WTC11 (cell line): ENCODE measurements at regions not wholly inside any gene's neighbourhood (a gene's known extent, or its start where the extent isn't known, plus 50 kb on each side); places are given as distances from the start of the nearest gene placed in this dataset.

ENCODE experiments used
- ATAC-seq: fragments of 200-7000 bp; cut with Tn5 transposase; 2 replicates; pipeline ENCODE4 v1.10.0; 2021; ENCODE audit warnings: mild to moderate bottlenecking, moderate library complexity
- CTCF ChIA-PET: fragments of 300-600 bp; sonication (Branson Sonifier 250); formaldehyde crosslinking; loops from one replicate; lab custom pipeline; 2021; ENCODE audit warnings: antibody characterized with exemption; lab: Charles Lee
- POLR2A ChIA-PET: fragments of 350-600 bp; sonication (Branson Sonifier 250); formaldehyde crosslinking; loops from one replicate; lab custom pipeline; 2021; ENCODE audit warnings: antibody characterized with exemption; lab: Charles Lee
- DNase-seq: peaks from one replicate; pipeline ENCODE4 v3.0.0; 2021; ENCODE audit warnings: low spot score
- H3K27ac Mint-ChIP-seq: 2 replicates; pipeline ENCODE4 v1.8.0; 2021; ENCODE audit warnings: mixed read lengths
- H3K27me3 Mint-ChIP-seq: 2 replicates; pipeline ENCODE4 v1.8.0; 2021; ENCODE audit warnings: low read depth, mild to moderate bottlenecking, moderate library complexity, mixed read lengths
- H3K36me3 Mint-ChIP-seq: 2 replicates; pipeline ENCODE4 v1.8.0; 2021; ENCODE audit warnings: mixed read lengths
- H3K4me1 Mint-ChIP-seq: 2 replicates; pipeline ENCODE4 v1.8.0; 2022; ENCODE audit warnings: mixed read lengths
- H3K4me3 Mint-ChIP-seq: 2 replicates; pipeline ENCODE4 v1.8.0; 2021; ENCODE audit warnings: mild to moderate bottlenecking, moderate library complexity, mixed read lengths
- H3K9me3 Mint-ChIP-seq: 2 replicates; pipeline ENCODE4 v1.8.0; 2021; ENCODE audit warnings: mixed read lengths
- ATF1 ChIP-seq: sonication (generic); formaldehyde crosslinking; IDR thresholded peaks from 2 replicates; pipeline ENCODE4 v1.8.1; 2023; ENCODE audit warnings: mild to moderate bottlenecking, moderate library complexity, missing genetic modification reagents
- EMX1 ChIP-seq: fragments of 250-450 bp; sonication (Bioruptor Pico); IDR thresholded peaks from 2 replicates; pipeline ENCODE4 v1.8.0; 2021; ENCODE audit warnings: mild to moderate bottlenecking
- HMGA2 ChIP-seq: fragments of 250-450 bp; sonication (Bioruptor Pico); IDR thresholded peaks from 2 replicates; pipeline ENCODE4 v1.4.0; 2021; ENCODE audit warnings: mild to moderate bottlenecking, moderate library complexity
- JAZF1 ChIP-seq: fragments of 250-450 bp; sonication (Bioruptor Pico); IDR thresholded peaks from 2 replicates; pipeline ENCODE4 v1.9.0; 2021; ENCODE audit warnings: moderate library complexity, mild to moderate bottlenecking, inconsistent platforms
- JUN ChIP-seq: sonication (generic); formaldehyde crosslinking; IDR thresholded peaks from 2 replicates; pipeline ENCODE4 v1.8.0; 2023; ENCODE audit warnings: mild to moderate bottlenecking, missing genetic modification reagents
- NFE2L1 ChIP-seq: sonication (generic); formaldehyde crosslinking; IDR thresholded peaks from 2 replicates; pipeline ENCODE4 v1.8.1; 2023; ENCODE audit warnings: missing genetic modification reagents
- NFYB ChIP-seq: sonication (generic); formaldehyde crosslinking; conservative IDR thresholded peaks from 2 replicates; pipeline ENCODE4 v1.8.0; 2022; ENCODE audit warnings: low read depth, missing genetic modification reagents
- NR1H2 ChIP-seq: sonication (generic); formaldehyde crosslinking; IDR thresholded peaks from 2 replicates; pipeline ENCODE4 v1.9.0; 2021; ENCODE audit warnings: mild to moderate bottlenecking, moderate library complexity, missing genetic modification reagents
- NR2C2 ChIP-seq: sonication (generic); formaldehyde crosslinking; IDR thresholded peaks from 2 replicates; pipeline ENCODE4 v1.8.0; 2022; ENCODE audit warnings: mild to moderate bottlenecking, missing genetic modification reagents
- RORB ChIP-seq: fragments of 250-450 bp; sonication (Bioruptor Pico); IDR thresholded peaks from 2 replicates; pipeline ENCODE4 v1.9.0; 2021; ENCODE audit warnings: mild to moderate bottlenecking
- SMAD3 ChIP-seq: sonication (generic); formaldehyde crosslinking; IDR thresholded peaks from 2 replicates; pipeline ENCODE4 v1.8.0; 2022; ENCODE audit warnings: missing genetic modification reagents, mild to moderate bottlenecking, borderline replicate concordance
- SMAD4 ChIP-seq: sonication (generic); formaldehyde crosslinking; IDR thresholded peaks from 2 replicates; pipeline ENCODE4 v1.8.0; 2022; ENCODE audit warnings: mild to moderate bottlenecking, missing genetic modification reagents
- TEAD1 ChIP-seq: sonication (generic); formaldehyde crosslinking; IDR thresholded peaks from 2 replicates; pipeline ENCODE4 v1.8.0; 2022; ENCODE audit warnings: mild to moderate bottlenecking, missing genetic modification reagents
- ZNF317 ChIP-seq: sonication (generic); formaldehyde crosslinking; IDR thresholded peaks from 2 replicates; pipeline ENCODE4 v1.8.1; 2023; ENCODE audit warnings: low read depth, mild to moderate bottlenecking, moderate library complexity, missing genetic modification reagents, borderline replicate concordance
- TF ChIP-seq, protein P1 (sequence below): sonication (generic); formaldehyde crosslinking; IDR thresholded peaks from 2 replicates; pipeline ENCODE4 v1.8.0; 2022; ENCODE audit warnings: mild to moderate bottlenecking, missing genetic modification reagents
- TF ChIP-seq, protein P2 (sequence below): sonication (generic); formaldehyde crosslinking; IDR thresholded peaks from 2 replicates; pipeline ENCODE4 v1.8.0; 2022; ENCODE audit warnings: mild to moderate bottlenecking, missing genetic modification reagents
- TF ChIP-seq, protein P3 (sequence below): sonication (generic); formaldehyde crosslinking; IDR thresholded peaks from 2 replicates; pipeline ENCODE4 v1.8.1; 2023; ENCODE audit warnings: mild to moderate bottlenecking, missing genetic modification reagents, moderate library complexity
- TF ChIP-seq, protein P4 (sequence below): sonication (generic); formaldehyde crosslinking; IDR thresholded peaks from 2 replicates; pipeline ENCODE4 v1.8.0; 2022; ENCODE audit warnings: missing genetic modification reagents
- TF ChIP-seq, protein P5 (sequence below): sonication (generic); formaldehyde crosslinking; IDR thresholded peaks from 2 replicates; pipeline ENCODE4 v1.8.0; 2022; ENCODE audit warnings: mild to moderate bottlenecking, missing genetic modification reagents
- TF ChIP-seq, protein P6 (sequence below): sonication (generic); formaldehyde crosslinking; IDR thresholded peaks from 2 replicates; pipeline ENCODE4 v1.8.1; 2023; ENCODE audit warnings: mild to moderate bottlenecking, missing genetic modification reagents, borderline replicate concordance
- TF ChIP-seq, protein P7 (sequence below): sonication (generic); formaldehyde crosslinking; IDR thresholded peaks from 2 replicates; pipeline ENCODE4 v1.8.1; 2023; ENCODE audit warnings: mild to moderate bottlenecking, missing genetic modification reagents, moderate library complexity

DNA sequence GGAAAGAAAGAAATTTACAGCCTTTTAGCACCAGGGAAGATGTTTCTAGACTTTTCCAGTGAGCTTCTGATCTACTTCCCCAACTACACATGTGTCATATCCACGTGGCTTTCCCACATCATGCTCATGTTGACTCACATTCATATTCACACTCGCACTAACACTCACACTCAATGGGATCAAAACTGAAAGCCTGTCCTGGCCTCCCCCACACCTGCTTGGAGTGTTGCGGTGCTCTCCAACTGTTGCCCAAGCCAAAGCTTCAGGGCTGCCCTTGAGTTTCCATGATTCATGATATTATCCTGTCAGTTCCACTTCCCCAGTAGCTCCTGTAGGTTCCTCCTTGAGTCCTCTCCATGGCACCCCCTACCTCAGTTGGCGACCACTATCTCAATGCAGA is 444.4 kb downstream of the GATA3 start:
- POLR2A ChIA-PET, result interaction anchor here (0.7 kb wide), 1 partner anchor 9 kb away, joined by 3 read pairs; no protein-coding TSS in a partner anchor

DNA sequence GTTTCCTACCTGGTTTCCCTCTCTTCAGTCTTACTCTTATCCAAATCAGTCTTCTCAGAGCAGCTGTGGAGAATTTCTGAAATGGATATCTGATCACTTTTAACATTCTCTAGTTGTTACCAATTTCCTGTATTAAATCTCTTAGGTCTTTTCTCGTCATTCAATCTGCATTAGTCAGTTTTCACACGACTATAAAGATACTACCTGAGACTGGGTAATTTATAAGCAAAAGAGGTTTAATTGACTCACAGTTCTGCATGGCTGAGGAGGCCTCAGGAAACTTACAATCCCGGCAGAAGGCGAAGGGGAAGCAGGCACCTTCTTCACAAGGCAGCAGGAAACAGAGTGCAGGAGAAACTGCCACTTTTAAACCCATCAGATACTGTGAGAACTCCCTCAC is 444.8 kb downstream of the GATA3 start:
- ATAC-seq (no peak), DNase-seq (no peak)
- CTCF ChIA-PET, result interaction anchor here (0.7 to 1.5 kb wide), 3 partner anchors 14 to 627 kb away, joined by 3 to 7 read pairs (median 4); no protein-coding TSS in a partner anchor
- Mint-ChIP-seq H3K9me3 (no peaks in the 10 kb centered on the region), H3K4me1 (peaks cover 39% of the 10 kb centered on the region), H3K36me3 (no peaks in the 10 kb centered on the region), H3K4me3 (no peak overlapping the region), H3K27me3 (no peaks in the 10 kb centered on the region), H3K27ac (0 out of 2 replicates have a peak overlapping the region, but pooled peaks have one; percentile 6)
- no peak for TF ChIP-seq HMGA2
- no peak for TF ChIP-seq NR1H2
- TF ChIP-seq ATF1 (CRISPR knock-in tag), result no peak
- no peak for TF ChIP-seq NFYB
- TF ChIP-seq, protein P1, sequence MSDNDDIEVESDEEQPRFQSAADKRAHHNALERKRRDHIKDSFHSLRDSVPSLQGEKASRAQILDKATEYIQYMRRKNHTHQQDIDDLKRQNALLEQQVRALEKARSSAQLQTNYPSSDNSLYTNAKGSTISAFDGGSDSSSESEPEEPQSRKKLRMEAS (CRISPR knock-in tag), result no peak
- TF ChIP-seq, protein P2, sequence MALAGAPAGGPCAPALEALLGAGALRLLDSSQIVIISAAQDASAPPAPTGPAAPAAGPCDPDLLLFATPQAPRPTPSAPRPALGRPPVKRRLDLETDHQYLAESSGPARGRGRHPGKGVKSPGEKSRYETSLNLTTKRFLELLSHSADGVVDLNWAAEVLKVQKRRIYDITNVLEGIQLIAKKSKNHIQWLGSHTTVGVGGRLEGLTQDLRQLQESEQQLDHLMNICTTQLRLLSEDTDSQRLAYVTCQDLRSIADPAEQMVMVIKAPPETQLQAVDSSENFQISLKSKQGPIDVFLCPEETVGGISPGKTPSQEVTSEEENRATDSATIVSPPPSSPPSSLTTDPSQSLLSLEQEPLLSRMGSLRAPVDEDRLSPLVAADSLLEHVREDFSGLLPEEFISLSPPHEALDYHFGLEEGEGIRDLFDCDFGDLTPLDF (CRISPR knock-in tag), result no peak
- TF ChIP-seq RORB (CRISPR knock-in tag), result no peak
- TF ChIP-seq, protein P3, sequence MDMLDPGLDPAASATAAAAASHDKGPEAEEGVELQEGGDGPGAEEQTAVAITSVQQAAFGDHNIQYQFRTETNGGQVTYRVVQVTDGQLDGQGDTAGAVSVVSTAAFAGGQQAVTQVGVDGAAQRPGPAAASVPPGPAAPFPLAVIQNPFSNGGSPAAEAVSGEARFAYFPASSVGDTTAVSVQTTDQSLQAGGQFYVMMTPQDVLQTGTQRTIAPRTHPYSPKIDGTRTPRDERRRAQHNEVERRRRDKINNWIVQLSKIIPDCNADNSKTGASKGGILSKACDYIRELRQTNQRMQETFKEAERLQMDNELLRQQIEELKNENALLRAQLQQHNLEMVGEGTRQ (CRISPR knock-in tag), result no peak
- no peak for TF ChIP-seq SMAD4 (CRISPR knock-in tag)
- TF ChIP-seq, protein P4, sequence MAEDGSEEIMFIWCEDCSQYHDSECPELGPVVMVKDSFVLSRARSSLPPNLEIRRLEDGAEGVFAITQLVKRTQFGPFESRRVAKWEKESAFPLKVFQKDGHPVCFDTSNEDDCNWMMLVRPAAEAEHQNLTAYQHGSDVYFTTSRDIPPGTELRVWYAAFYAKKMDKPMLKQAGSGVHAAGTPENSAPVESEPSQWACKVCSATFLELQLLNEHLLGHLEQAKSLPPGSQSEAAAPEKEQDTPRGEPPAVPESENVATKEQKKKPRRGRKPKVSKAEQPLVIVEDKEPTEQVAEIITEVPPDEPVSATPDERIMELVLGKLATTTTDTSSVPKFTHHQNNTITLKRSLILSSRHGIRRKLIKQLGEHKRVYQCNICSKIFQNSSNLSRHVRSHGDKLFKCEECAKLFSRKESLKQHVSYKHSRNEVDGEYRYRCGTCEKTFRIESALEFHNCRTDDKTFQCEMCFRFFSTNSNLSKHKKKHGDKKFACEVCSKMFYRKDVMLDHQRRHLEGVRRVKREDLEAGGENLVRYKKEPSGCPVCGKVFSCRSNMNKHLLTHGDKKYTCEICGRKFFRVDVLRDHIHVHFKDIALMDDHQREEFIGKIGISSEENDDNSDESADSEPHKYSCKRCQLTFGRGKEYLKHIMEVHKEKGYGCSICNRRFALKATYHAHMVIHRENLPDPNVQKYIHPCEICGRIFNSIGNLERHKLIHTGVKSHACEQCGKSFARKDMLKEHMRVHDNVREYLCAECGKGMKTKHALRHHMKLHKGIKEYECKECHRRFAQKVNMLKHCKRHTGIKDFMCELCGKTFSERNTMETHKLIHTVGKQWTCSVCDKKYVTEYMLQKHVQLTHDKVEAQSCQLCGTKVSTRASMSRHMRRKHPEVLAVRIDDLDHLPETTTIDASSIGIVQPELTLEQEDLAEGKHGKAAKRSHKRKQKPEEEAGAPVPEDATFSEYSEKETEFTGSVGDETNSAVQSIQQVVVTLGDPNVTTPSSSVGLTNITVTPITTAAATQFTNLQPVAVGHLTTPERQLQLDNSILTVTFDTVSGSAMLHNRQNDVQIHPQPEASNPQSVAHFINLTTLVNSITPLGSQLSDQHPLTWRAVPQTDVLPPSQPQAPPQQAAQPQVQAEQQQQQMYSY (CRISPR knock-in tag), result no peak
- TF ChIP-seq NFE2L1 (CRISPR knock-in tag), result no peak
- no peak for TF ChIP-seq JUN (CRISPR knock-in tag)
- no peak for TF ChIP-seq NR2C2 (CRISPR knock-in tag)
- POLR2A ChIA-PET, result interaction anchor here (0.7 kb wide), 1 partner anchor 8 kb away, joined by 3 read pairs; no protein-coding TSS in a partner anchor

More for the DNA sequence above, 444.4 kb downstream of the GATA3 start:
- no peak for DNase-seq
- H3K9me3 Mint-ChIP-seq, result no peaks in the 10 kb centered on the region
- no peaks in the 10 kb centered on the region for H3K27me3 Mint-ChIP-seq
- no peak overlapping the region for H3K4me3 Mint-ChIP-seq
- H3K4me1 Mint-ChIP-seq, result peaks cover 35% of the 10 kb centered on the region
- no peak for TF ChIP-seq EMX1 (CRISPR knock-in tag)
- TF ChIP-seq, protein P5, sequence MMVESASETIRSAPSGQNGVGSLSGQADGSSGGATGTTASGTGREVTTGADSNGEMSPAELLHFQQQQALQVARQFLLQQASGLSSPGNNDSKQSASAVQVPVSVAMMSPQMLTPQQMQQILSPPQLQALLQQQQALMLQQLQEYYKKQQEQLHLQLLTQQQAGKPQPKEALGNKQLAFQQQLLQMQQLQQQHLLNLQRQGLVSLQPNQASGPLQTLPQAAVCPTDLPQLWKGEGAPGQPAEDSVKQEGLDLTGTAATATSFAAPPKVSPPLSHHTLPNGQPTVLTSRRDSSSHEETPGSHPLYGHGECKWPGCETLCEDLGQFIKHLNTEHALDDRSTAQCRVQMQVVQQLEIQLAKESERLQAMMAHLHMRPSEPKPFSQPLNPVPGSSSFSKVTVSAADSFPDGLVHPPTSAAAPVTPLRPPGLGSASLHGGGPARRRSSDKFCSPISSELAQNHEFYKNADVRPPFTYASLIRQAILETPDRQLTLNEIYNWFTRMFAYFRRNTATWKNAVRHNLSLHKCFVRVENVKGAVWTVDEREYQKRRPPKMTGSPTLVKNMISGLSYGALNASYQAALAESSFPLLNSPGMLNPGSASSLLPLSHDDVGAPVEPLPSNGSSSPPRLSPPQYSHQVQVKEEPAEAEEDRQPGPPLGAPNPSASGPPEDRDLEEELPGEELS (CRISPR knock-in tag), result no peak
- TF ChIP-seq JAZF1 (CRISPR knock-in tag), result no peak
- no peak for TF ChIP-seq TEAD1
- TF ChIP-seq ZNF317 (CRISPR knock-in tag), result no peak
- TF ChIP-seq SMAD3 (CRISPR knock-in tag), result no peak
- TF ChIP-seq, protein P6, sequence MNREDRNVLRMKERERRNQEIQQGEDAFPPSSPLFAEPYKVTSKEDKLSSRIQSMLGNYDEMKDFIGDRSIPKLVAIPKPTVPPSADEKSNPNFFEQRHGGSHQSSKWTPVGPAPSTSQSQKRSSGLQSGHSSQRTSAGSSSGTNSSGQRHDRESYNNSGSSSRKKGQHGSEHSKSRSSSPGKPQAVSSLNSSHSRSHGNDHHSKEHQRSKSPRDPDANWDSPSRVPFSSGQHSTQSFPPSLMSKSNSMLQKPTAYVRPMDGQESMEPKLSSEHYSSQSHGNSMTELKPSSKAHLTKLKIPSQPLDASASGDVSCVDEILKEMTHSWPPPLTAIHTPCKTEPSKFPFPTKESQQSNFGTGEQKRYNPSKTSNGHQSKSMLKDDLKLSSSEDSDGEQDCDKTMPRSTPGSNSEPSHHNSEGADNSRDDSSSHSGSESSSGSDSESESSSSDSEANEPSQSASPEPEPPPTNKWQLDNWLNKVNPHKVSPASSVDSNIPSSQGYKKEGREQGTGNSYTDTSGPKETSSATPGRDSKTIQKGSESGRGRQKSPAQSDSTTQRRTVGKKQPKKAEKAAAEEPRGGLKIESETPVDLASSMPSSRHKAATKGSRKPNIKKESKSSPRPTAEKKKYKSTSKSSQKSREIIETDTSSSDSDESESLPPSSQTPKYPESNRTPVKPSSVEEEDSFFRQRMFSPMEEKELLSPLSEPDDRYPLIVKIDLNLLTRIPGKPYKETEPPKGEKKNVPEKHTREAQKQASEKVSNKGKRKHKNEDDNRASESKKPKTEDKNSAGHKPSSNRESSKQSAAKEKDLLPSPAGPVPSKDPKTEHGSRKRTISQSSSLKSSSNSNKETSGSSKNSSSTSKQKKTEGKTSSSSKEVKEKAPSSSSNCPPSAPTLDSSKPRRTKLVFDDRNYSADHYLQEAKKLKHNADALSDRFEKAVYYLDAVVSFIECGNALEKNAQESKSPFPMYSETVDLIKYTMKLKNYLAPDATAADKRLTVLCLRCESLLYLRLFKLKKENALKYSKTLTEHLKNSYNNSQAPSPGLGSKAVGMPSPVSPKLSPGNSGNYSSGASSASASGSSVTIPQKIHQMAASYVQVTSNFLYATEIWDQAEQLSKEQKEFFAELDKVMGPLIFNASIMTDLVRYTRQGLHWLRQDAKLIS (CRISPR knock-in tag), result no peak
- TF ChIP-seq, protein P7, sequence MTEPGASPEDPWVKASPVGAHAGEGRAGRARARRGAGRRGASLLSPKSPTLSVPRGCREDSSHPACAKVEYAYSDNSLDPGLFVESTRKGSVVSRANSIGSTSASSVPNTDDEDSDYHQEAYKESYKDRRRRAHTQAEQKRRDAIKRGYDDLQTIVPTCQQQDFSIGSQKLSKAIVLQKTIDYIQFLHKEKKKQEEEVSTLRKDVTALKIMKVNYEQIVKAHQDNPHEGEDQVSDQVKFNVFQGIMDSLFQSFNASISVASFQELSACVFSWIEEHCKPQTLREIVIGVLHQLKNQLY (CRISPR knock-in tag), result no peak
- H3K27ac Mint-ChIP-seq, result no peak overlapping the region
- H3K36me3 Mint-ChIP-seq, result no peaks in the 10 kb centered on the region
- peak; percentile 70 for ATAC-seq
- CTCF ChIA-PET, result interaction anchor here (0.6 to 1.5 kb wide), 4 partner anchors 15 to 627 kb away, joined by 3 to 7 read pairs (median 4); no protein-coding TSS in a partner anchor
